ENCODE measurements at regions not wholly inside any gene's neighbourhood (a gene's known extent, or its start where the extent isn't known, plus 50 kb on each side); places are given as distances from the start of the nearest gene placed in this dataset.

DNA sequence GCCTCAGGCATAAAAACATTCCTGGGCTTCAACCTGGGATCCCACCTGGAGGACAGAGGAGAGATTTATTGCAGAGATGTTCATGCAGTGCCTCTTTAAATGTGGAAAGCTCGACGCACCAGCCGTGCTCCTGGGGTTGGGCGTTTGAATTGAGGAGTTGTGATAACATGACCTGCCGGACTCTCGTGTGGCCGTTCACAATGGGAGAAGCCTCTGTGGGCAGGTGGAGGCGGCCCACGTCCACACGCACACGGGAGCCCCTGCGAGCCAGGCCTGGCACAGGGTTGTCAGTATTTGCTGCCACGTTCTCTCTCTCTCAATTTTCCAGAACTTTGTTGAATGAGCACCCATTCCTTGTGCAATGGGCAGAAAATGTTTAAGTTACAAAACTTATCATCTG, 58.3 kb upstream of the PPARA start:
- Histone ChIP-seq H2BK5ac (ENCODE audit: low read length) (no peak overlapping the region), H3K4me3 (ENCODE audit: low read length in 2 of 2) (no peak overlapping the region), H3K36me3 (replicated peaks in 1 of 2; ENCODE audit: control insufficient read depth in 2 of 2, insufficient read depth in 2 of 2, low read length in 2 of 2) (no peaks in the 10 kb centered on the region), H3K4me2 (ENCODE audit: insufficient read depth, low read length, poor library complexity, severe bottlenecking) (no peak overlapping the region), H3K18ac (ENCODE audit: low read length) (no peak overlapping the region), H3K14ac (ENCODE audit: low read length) (no peak overlapping the region), H4K8ac (ENCODE audit: low read depth, low read length) (no peak overlapping the region), H2BK12ac (ENCODE audit: low read length) (no peak overlapping the region), H2AFZ (ENCODE audit: low read length) (no peak overlapping the region), H3K4me1 (ENCODE audit: control insufficient read depth in 2 of 2, insufficient read depth in 1 of 2, low read depth in 1 of 2, low read length in 2 of 2) (peaks cover 0 to 5% of the 10 kb centered on the region in 2 donors), H4K91ac (ENCODE audit: low read depth, low read length, poor library complexity) (no peak overlapping the region), H2BK120ac (ENCODE audit: low read depth, low read length) (no peak overlapping the region), H3K27me3 (ENCODE audit: control insufficient read depth in 3 of 3, insufficient read depth in 3 of 3, low read depth in 1 of 3, low read length in 3 of 3) (peaks cover 0 to 90% (median 12%) of the 10 kb centered on the region in 3 experiments), H3K4ac (ENCODE audit: low read length) (no peak overlapping the region), H2BK15ac (ENCODE audit: low read length) (no peak overlapping the region), H3K23ac (ENCODE audit: low read depth, low read length, poor library complexity) (no peak overlapping the region), H3K27ac (replicated peaks; ENCODE audit: low read length) (no peak overlapping the region), H2AK5ac (ENCODE audit: low read depth, low read length) (no peak overlapping the region), H3K79me1 (ENCODE audit: low read depth, low read length) (peaks cover 2% of the 10 kb centered on the region), H3K9me3 (replicated peaks in 1 of 2; ENCODE audit: control insufficient read depth in 2 of 2, insufficient read depth in 1 of 2, low read depth in 1 of 2, low read length in 2 of 2) (no peaks in the 10 kb centered on the region), H3K9ac (ENCODE audit: low read depth, low read length, poor library complexity) (no peak overlapping the region)
- WGBS, 2 donors (ENCODE audit: extremely low coverage in 2 of 2, insufficient read length in 2 of 2, insufficient replicate concordance in 1 of 2): no CpG with 5 or more reads among the region's 13 CpGs
- DNase-seq (ENCODE audit: low spot score): no peak

DNA sequence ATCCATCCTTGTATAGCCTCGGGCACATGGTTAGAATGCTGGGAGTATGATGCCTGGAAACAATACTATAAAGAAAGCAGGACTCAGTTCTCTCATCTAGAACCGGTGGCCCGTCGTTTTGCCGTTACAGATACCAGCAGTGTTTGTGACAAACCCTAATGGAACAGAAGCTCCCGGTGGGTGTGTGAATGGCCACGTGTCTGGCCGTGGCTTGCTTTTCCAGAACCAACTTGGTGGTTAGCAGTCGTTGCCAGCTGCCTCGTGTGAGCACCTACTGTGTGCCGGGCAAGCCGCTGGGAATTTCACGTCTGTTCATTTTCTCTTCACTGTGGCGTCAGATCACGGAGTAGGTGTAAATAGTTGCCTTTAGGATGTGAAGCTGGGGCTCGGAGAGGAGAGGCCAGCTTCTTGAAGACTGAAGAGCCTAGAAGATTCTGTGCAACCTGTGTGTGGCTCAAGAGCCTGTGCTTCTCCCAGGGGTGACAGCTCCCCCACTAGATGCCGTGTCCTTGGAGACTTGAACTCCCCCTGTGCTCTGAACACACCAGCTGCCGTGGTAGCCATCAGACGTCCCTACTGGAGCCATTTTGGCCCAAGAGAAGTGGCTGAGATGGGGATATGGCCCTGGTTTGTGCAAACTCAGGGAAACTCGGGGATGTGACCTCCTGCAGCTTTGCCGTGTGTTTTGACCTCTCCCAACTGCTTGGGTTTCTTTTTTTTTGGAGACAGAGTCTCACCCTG, 57.5 kb upstream of the PPARA start:
- no peak for DNase-seq (ENCODE audit: low spot score)
- H3K36me3 ChIP-seq (replicated peaks in 1 of 2; ENCODE audit: control insufficient read depth in 2 of 2, insufficient read depth in 2 of 2, low read length in 2 of 2): no peaks in the 10 kb centered on the region
- no peaks in the 10 kb centered on the region for H3K9me3 ChIP-seq (replicated peaks in 1 of 2; ENCODE audit: control insufficient read depth in 2 of 2, insufficient read depth in 1 of 2, low read depth in 1 of 2, low read length in 2 of 2)
- H3K4me1 ChIP-seq (ENCODE audit: control insufficient read depth in 2 of 2, insufficient read depth in 1 of 2, low read depth in 1 of 2, low read length in 2 of 2): no peaks in the 10 kb centered on the region
- H2BK120ac ChIP-seq (ENCODE audit: low read depth, low read length): no peak overlapping the region
- H3K14ac ChIP-seq (ENCODE audit: low read length): no peak overlapping the region
- H3K79me1 ChIP-seq (ENCODE audit: low read depth, low read length): peaks cover 2% of the 10 kb centered on the region
- H2BK15ac ChIP-seq (ENCODE audit: low read length): no peak overlapping the region
- H3K9ac ChIP-seq (ENCODE audit: low read depth, low read length, poor library complexity): no peak overlapping the region
- no peak overlapping the region for H2BK5ac ChIP-seq (ENCODE audit: low read length)
- H3K4ac ChIP-seq (ENCODE audit: low read length): no peak overlapping the region
- H4K8ac ChIP-seq (ENCODE audit: low read depth, low read length): no peak overlapping the region
- no peak overlapping the region for H2BK12ac ChIP-seq (ENCODE audit: low read length)
- no peak overlapping the region for H3K27ac ChIP-seq (replicated peaks; ENCODE audit: low read length)
- H2AK5ac ChIP-seq (ENCODE audit: low read depth, low read length): no peak overlapping the region
- no peak overlapping the region for H3K4me3 ChIP-seq (ENCODE audit: low read length in 2 of 2)
- H2AFZ ChIP-seq (ENCODE audit: low read length): no peak overlapping the region
- no peak overlapping the region for H3K4me2 ChIP-seq (ENCODE audit: insufficient read depth, low read length, poor library complexity, severe bottlenecking)
- peaks cover 0 to 91% (median 9%) of the 10 kb centered on the region in 3 experiments for H3K27me3 ChIP-seq (ENCODE audit: control insufficient read depth in 3 of 3, insufficient read depth in 3 of 3, low read depth in 1 of 3, low read length in 3 of 3)
- H4K91ac ChIP-seq (ENCODE audit: low read depth, low read length, poor library complexity): no peak overlapping the region
- H3K18ac ChIP-seq (ENCODE audit: low read length): no peak overlapping the region
- peak overlapping the region; percentile 34 for H3K23ac ChIP-seq (ENCODE audit: low read depth, low read length, poor library complexity)
- WGBS, 2 donors (ENCODE audit: extremely low coverage in 2 of 2, insufficient read length in 2 of 2, insufficient replicate concordance in 1 of 2): no CpG with 5 or more reads among the region's 21 CpGs

DNA sequence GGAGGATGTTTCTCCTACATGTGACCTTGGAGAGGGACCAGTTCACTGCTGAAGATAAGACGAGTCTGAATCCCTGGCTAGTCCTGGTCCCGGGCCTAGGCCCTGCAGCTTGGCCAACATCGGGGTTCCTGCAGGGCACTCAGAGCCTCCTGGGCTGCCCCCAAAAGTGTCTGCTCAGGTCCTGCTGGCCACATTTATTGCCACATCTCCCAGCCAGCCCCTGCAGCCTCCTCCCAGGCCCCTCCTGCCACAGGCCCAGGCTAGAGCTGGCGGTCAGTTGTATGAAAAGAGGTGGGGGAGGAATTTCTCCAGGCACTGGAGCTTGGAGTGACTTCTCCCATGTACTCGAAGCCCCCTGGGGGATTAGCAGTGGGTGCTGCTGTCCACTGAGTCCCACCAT, 56.5 kb upstream of the PPARA start:
- Histone ChIP-seq H2BK12ac (ENCODE audit: low read length) (no peak overlapping the region), H3K27me3 (ENCODE audit: control insufficient read depth in 3 of 3, insufficient read depth in 3 of 3, low read depth in 1 of 3, low read length in 3 of 3) (peaks cover 0 to 91% (median 9%) of the 10 kb centered on the region in 3 experiments), H2AK5ac (ENCODE audit: low read depth, low read length) (no peak overlapping the region), H4K8ac (ENCODE audit: low read depth, low read length) (no peak overlapping the region), H3K36me3 (replicated peaks in 1 of 2; ENCODE audit: control insufficient read depth in 2 of 2, insufficient read depth in 2 of 2, low read length in 2 of 2) (no peaks in the 10 kb centered on the region), H2BK120ac (ENCODE audit: low read depth, low read length) (no peak overlapping the region), H3K79me1 (ENCODE audit: low read depth, low read length) (peaks cover 2% of the 10 kb centered on the region), H3K9ac (ENCODE audit: low read depth, low read length, poor library complexity) (no peak overlapping the region), H3K23ac (ENCODE audit: low read depth, low read length, poor library complexity) (no peak overlapping the region), H2BK5ac (ENCODE audit: low read length) (no peak overlapping the region), H2AFZ (ENCODE audit: low read length) (no peak overlapping the region), H2BK15ac (ENCODE audit: low read length) (no peak overlapping the region), H3K18ac (ENCODE audit: low read length) (no peak overlapping the region), H3K4me2 (ENCODE audit: insufficient read depth, low read length, poor library complexity, severe bottlenecking) (no peak overlapping the region), H3K4me1 (ENCODE audit: control insufficient read depth in 2 of 2, insufficient read depth in 1 of 2, low read depth in 1 of 2, low read length in 2 of 2) (no peaks in the 10 kb centered on the region), H3K27ac (replicated peaks; ENCODE audit: low read length) (no peak overlapping the region), H3K4me3 (ENCODE audit: low read length in 2 of 2) (no peak overlapping the region), H3K4ac (ENCODE audit: low read length) (no peak overlapping the region), H3K9me3 (replicated peaks in 1 of 2; ENCODE audit: control insufficient read depth in 2 of 2, insufficient read depth in 1 of 2, low read depth in 1 of 2, low read length in 2 of 2) (no peaks in the 10 kb centered on the region), H4K91ac (ENCODE audit: low read depth, low read length, poor library complexity) (no peak overlapping the region), H3K14ac (ENCODE audit: low read length) (no peak overlapping the region)
- no peak for DNase-seq (ENCODE audit: low spot score)
- WGBS, 2 donors (ENCODE audit: extremely low coverage in 2 of 2, insufficient read length in 2 of 2, insufficient replicate concordance in 1 of 2): no CpG with 5 or more reads among the region's 5 CpGs

DNA sequence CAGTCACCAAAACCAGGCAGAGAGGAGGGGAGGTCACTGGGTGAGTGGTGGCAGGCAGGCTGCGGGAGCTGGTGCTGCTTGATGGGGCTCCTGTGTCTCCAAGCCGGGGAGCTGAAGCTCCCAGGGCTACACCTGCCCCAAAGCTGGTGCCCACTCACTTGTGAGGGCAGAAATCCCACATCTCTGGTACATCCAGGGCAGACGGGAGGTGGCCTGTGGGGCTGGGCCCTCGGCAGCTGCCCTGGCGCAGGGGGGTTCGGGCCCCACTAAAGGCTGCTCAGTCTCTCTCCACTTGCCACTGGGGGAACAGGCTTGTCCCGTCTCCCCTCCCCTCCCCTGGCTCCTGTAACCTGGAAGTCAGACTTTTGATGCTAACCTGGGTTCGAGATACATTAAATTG, 55.6 kb upstream of the PPARA start:
- Histone ChIP-seq H2BK15ac (ENCODE audit: low read length) (no peak overlapping the region), H4K8ac (ENCODE audit: low read depth, low read length) (no peak overlapping the region), H3K79me1 (ENCODE audit: low read depth, low read length) (peaks cover 5% of the 10 kb centered on the region), H3K9ac (ENCODE audit: low read depth, low read length, poor library complexity) (no peak overlapping the region), H2BK12ac (ENCODE audit: low read length) (no peak overlapping the region), H2BK5ac (ENCODE audit: low read length) (no peak overlapping the region), H4K91ac (ENCODE audit: low read depth, low read length, poor library complexity) (no peak overlapping the region), H3K27me3 (ENCODE audit: control insufficient read depth in 3 of 3, insufficient read depth in 3 of 3, low read depth in 1 of 3, low read length in 3 of 3) (peaks cover 0 to 91% (median 6%) of the 10 kb centered on the region in 3 experiments), H3K23ac (ENCODE audit: low read depth, low read length, poor library complexity) (no peak overlapping the region), H2BK120ac (ENCODE audit: low read depth, low read length) (no peak overlapping the region), H3K9me3 (replicated peaks in 1 of 2; ENCODE audit: control insufficient read depth in 2 of 2, insufficient read depth in 1 of 2, low read depth in 1 of 2, low read length in 2 of 2) (no peaks in the 10 kb centered on the region), H3K36me3 (replicated peaks in 1 of 2; ENCODE audit: control insufficient read depth in 2 of 2, insufficient read depth in 2 of 2, low read length in 2 of 2) (no peaks in the 10 kb centered on the region), H3K4me1 (ENCODE audit: control insufficient read depth in 2 of 2, insufficient read depth in 1 of 2, low read depth in 1 of 2, low read length in 2 of 2) (no peaks in the 10 kb centered on the region), H3K4ac (ENCODE audit: low read length) (no peak overlapping the region), H3K27ac (replicated peaks; ENCODE audit: low read length) (no peak overlapping the region), H3K4me2 (ENCODE audit: insufficient read depth, low read length, poor library complexity, severe bottlenecking) (no peak overlapping the region), H2AFZ (ENCODE audit: low read length) (no peak overlapping the region), H3K18ac (ENCODE audit: low read length) (peak overlapping the region; percentile 38), H3K4me3 (ENCODE audit: low read length in 2 of 2) (no peak overlapping the region), H2AK5ac (ENCODE audit: low read depth, low read length) (no peak overlapping the region), H3K14ac (ENCODE audit: low read length) (peak overlapping the region; percentile 21)
- DNase-seq (ENCODE audit: low spot score): no peak
- WGBS, 2 donors (ENCODE audit: extremely low coverage in 2 of 2, insufficient read length in 2 of 2, insufficient replicate concordance in 1 of 2): no CpG with 5 or more reads among the region's 8 CpGs
